Upper lobe of left lung (tissue), 4 donors: ENCODE measurements at regions not wholly inside any gene's neighbourhood (a gene's known extent, or its start where the extent isn't known, plus 50 kb on each side); places are given as distances from the start of the nearest gene placed in this dataset.

ENCODE experiments used
- POLR2A ChIP-seq, 4 donors: fragments of 450-650 bp; IDR thresholded peaks; one replicate each; pipeline ENCODE4 v1.5.1; 2016 to 2017; ENCODE audit warnings: antibody characterized with exemption in 4 of 4, mild to moderate bottlenecking in 2 of 4
- POLR2AphosphoS5 ChIP-seq, 2 donors: sonication (generic); formaldehyde crosslinking; IDR thresholded peaks; one replicate each; pipeline ENCODE4 v1.5.1; 2017; ENCODE audit warnings: antibody characterized with exemption in 2 of 2

DNA sequence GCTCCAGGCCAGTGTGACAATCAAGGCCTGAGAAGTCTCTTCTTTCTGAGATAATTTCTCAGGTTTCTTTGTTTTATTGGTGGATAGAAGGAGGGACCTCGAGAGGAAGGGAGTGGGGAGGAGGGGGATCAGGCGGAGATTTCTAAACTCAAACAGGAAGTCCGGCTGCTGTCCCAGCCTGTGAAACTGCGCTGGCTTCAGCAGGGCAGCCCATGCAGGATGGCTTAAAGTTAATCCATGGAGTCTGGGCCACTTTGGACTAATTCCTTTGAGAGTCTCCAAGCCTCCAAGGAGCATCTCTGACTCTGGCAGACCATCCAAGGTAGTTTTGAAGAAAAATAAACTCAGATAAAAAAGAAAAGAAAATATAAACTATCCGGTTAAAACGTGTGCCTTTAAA, 378.5 kb downstream of the MLLT3 start:
- TF ChIP-seq POLR2A (IDR thresholded peaks at IDR 0.05) (no peak), POLR2AphosphoS5 (IDR thresholded peaks at IDR 0.05) (no peak)
